Subcutaneous abdominal adipose tissue (tissue), 5 donors: ENCODE measurements at regions not wholly inside any gene's neighbourhood (a gene's known extent, or its start where the extent isn't known, plus 50 kb on each side); places are given as distances from the start of the nearest gene placed in this dataset.

Source experiments
- H3K27ac ChIP-seq: one replicate; pipeline ENCODE4 v1.7.0; 2013; ENCODE audit warnings: low read depth, mild to moderate bottlenecking, inconsistent platforms, low read length, moderate library complexity
- H3K27me3 ChIP-seq, 5 donors: one replicate each; pipeline ENCODE4 v1.7.0; 2013; ENCODE audit warnings: low read length in 5 of 5, inconsistent platforms in 1 of 5; ENCODE audit not compliant: control insufficient read depth in 5 of 5, insufficient read depth in 4 of 5
- H3K36me3 ChIP-seq, 5 donors: one replicate each; pipeline ENCODE4 v1.7.0; 2013; ENCODE audit warnings: low read length in 5 of 5; ENCODE audit not compliant: control insufficient read depth in 5 of 5, insufficient read depth in 5 of 5
- H3K4me1 ChIP-seq, 5 donors: one replicate each; pipeline ENCODE4 v1.7.0; 2013; ENCODE audit warnings: low read length in 5 of 5, mild to moderate bottlenecking in 3 of 5, moderate library complexity in 1 of 5; ENCODE audit not compliant: control insufficient read depth in 5 of 5, insufficient read depth in 5 of 5
- H3K4me3 ChIP-seq, 5 donors: one replicate each; pipeline ENCODE4 v1.7.0; 2013; ENCODE audit warnings: low read length in 5 of 5, low read depth in 1 of 5
- H3K9ac ChIP-seq, 5 donors: one replicate each; pipeline ENCODE4 v1.7.0; 2013; ENCODE audit warnings: low read length in 5 of 5, mild to moderate bottlenecking in 4 of 5, moderate library complexity in 3 of 5
- H3K9me3 ChIP-seq, 5 donors: one replicate each; pipeline ENCODE4 v1.7.0; 2013; ENCODE audit warnings: low read length in 5 of 5; ENCODE audit not compliant: control insufficient read depth in 5 of 5
- donor health status: healthy.
- donor health status: healthy.
- donor health status: healthy.
- donor health status: healthy.
- donor health status: healthy.

GRCh38 chr7:11895337-11895736, 63.3 kb upstream of the THSD7A start:
- Histone ChIP-seq H3K27me3 (no peaks in the 10 kb centered on the region), H3K4me3 (no peak overlapping the region), H3K27ac (no peak overlapping the region), H3K4me1 (no peaks in the 10 kb centered on the region), H3K9me3 (no peaks in the 10 kb centered on the region), H3K9ac (no peak overlapping the region), H3K36me3 (no peaks in the 10 kb centered on the region)

- Histone ChIP-seq H3K9me3 (no peaks in the 10 kb centered on the region), H3K4me3 (no peak overlapping the region), H3K9ac (no peak overlapping the region), H3K27ac (no peak overlapping the region), H3K36me3 (no peaks in the 10 kb centered on the region), H3K27me3 (no peaks in the 10 kb centered on the region), H3K4me1 (no peaks in the 10 kb centered on the region)
These were observed 64.7 kb upstream of the THSD7A start for GRCh38 chr7:11896663-11897062.

GRCh38 chr7:11899247-11899646, 67.2 kb upstream of the THSD7A start:
- no peak overlapping the region for H3K4me3 ChIP-seq
- no peaks in the 10 kb centered on the region for H3K36me3 ChIP-seq
- H3K27ac ChIP-seq, result no peak overlapping the region
- H3K9me3 ChIP-seq, result peaks cover 0 to 3% (median 0%) of the 10 kb centered on the region in 5 donors
- no peak overlapping the region for H3K9ac ChIP-seq
- no peaks in the 10 kb centered on the region for H3K4me1 ChIP-seq
- H3K27me3 ChIP-seq, result no peaks in the 10 kb centered on the region

- Histone ChIP-seq H3K9me3 (no peaks in the 10 kb centered on the region), H3K27me3 (no peaks in the 10 kb centered on the region), H3K4me3 (no peak overlapping the region), H3K27ac (no peak overlapping the region), H3K36me3 (no peaks in the 10 kb centered on the region), H3K4me1 (peaks cover 0 to 2% (median 0%) of the 10 kb centered on the region in 5 donors), H3K9ac (no peak overlapping the region)
These were observed 78.3 kb upstream of the THSD7A start for GRCh38 chr7:11910253-11910652.

GRCh38 chr7:11911900-11912299, 79.9 kb upstream of the THSD7A start:
- Histone ChIP-seq H3K4me1 (peaks cover 0 to 2% (median 0%) of the 10 kb centered on the region in 5 donors), H3K4me3 (no peak overlapping the region), H3K27ac (no peak overlapping the region), H3K9ac (no peak overlapping the region), H3K27me3 (no peaks in the 10 kb centered on the region), H3K36me3 (no peaks in the 10 kb centered on the region), H3K9me3 (no peaks in the 10 kb centered on the region)

- H3K4me3 ChIP-seq, result no peak overlapping the region
- H3K4me1 ChIP-seq, result peaks cover 0 to 2% (median 0%) of the 10 kb centered on the region in 5 donors
- no peaks in the 10 kb centered on the region for H3K36me3 ChIP-seq
- H3K9ac ChIP-seq, result no peak overlapping the region
- H3K27ac ChIP-seq, result no peak overlapping the region
- H3K9me3 ChIP-seq, result peaks cover 0 to 3% (median 0%) of the 10 kb centered on the region in 5 donors
- no peaks in the 10 kb centered on the region for H3K27me3 ChIP-seq
These were observed 82.6 kb upstream of the THSD7A start for GRCh38 chr7:11914645-11915044.

- H3K9ac ChIP-seq, result no peak overlapping the region
- H3K4me1 ChIP-seq, result no peaks in the 10 kb centered on the region
- H3K4me3 ChIP-seq, result no peak overlapping the region
- H3K36me3 ChIP-seq, result no peaks in the 10 kb centered on the region
- H3K9me3 ChIP-seq, result peaks cover 0 to 7% (median 0%) of the 10 kb centered on the region in 5 donors
- no peak overlapping the region for H3K27ac ChIP-seq
- H3K27me3 ChIP-seq, result no peaks in the 10 kb centered on the region
These were observed 91.5 kb upstream of the THSD7A start for GRCh38 chr7:11923376-11923930.

GRCh38 chr7:11931307-11931706, 99.3 kb upstream of the THSD7A start:
- no peaks in the 10 kb centered on the region for H3K4me1 ChIP-seq
- no peak overlapping the region for H3K27ac ChIP-seq
- H3K9me3 ChIP-seq, result no peaks in the 10 kb centered on the region

GRCh38 chr7:11934796-11935195, 102.8 kb upstream of the THSD7A start:
- Histone ChIP-seq H3K4me3 (no peak overlapping the region), H3K36me3 (no peaks in the 10 kb centered on the region), H3K4me1 (no peaks in the 10 kb centered on the region)

More at GRCh38 chr7:11931307-11931706, 99.3 kb upstream of the THSD7A start:
- Histone ChIP-seq H3K27me3 (no peaks in the 10 kb centered on the region), H3K4me3 (no peak overlapping the region), H3K36me3 (no peaks in the 10 kb centered on the region), H3K9ac (no peak overlapping the region)

GRCh38 chr7:11935905-11936304, 103.9 kb upstream of the THSD7A start:
- H3K4me3 ChIP-seq, result no peak overlapping the region
- no peaks in the 10 kb centered on the region for H3K27me3 ChIP-seq
- H3K27ac ChIP-seq, result no peak overlapping the region
- no peaks in the 10 kb centered on the region for H3K4me1 ChIP-seq
- H3K9ac ChIP-seq, result no peak overlapping the region
- no peaks in the 10 kb centered on the region for H3K9me3 ChIP-seq
- H3K36me3 ChIP-seq, result no peaks in the 10 kb centered on the region

More at GRCh38 chr7:11934796-11935195, 102.8 kb upstream of the THSD7A start:
- Histone ChIP-seq H3K27ac (no peak overlapping the region), H3K27me3 (no peaks in the 10 kb centered on the region), H3K9ac (no peak overlapping the region), H3K9me3 (no peaks in the 10 kb centered on the region)
